LNCaP clone FGC (cell line): ENCODE measurements at regions not wholly inside any gene's neighbourhood (a gene's known extent, or its start where the extent isn't known, plus 50 kb on each side); places are given as distances from the start of the nearest gene placed in this dataset.
"Not testable (repeated sequence)": the region's sequence is repeated elsewhere in the genome, so short reads cannot be mapped to it uniquely, and the experiment has no call there.

Source experiments
- DNase-seq: peaks from one replicate; pipeline ENCODE4 v3.0.0-alpha.2; 2011; ENCODE audit warnings: low read depth
- H3K4me3 ChIP-seq: 2 replicates; pipeline ENCODE4 v1.5.1; 2011; ENCODE audit warnings: mild to moderate bottlenecking, low read depth, low read length, control low read depth
- CTCF ChIP-seq: IDR thresholded peaks from 2 replicates; pipeline ENCODE4 v1.5.1; 2012; ENCODE audit warnings: mild to moderate bottlenecking; ENCODE audit not compliant: control insufficient read depth, insufficient read depth; ENCODE audit errors: extremely low read depth

- DNase-seq = no peak
- H3K4me3 ChIP-seq = no peak overlapping the region
- TF ChIP-seq CTCF = no peak
Observed at GRCh38 chr2:154555710-154556109, 142.8 kb upstream of the KCNJ3 start.

DNA sequence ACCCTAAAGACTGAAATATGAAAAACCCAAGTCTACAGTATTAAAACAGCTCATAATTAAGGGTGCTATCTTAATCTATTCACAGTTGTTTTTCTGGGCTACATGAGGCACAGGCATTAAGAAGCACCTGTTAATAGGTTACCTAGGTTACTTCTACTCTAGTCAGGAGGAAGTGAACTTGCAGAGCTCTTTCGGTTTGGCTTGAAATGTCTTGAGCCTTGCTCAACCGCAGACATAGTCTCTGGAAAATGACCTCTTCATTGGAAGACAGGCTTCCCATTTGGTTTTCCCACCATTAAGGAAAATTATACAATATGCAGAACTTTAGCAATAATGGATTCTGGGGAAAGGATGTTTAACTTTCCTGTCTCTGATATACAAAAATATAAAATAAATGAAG lies 142.3 kb upstream of the KCNJ3 start:
- H3K4me3 ChIP-seq = no peak overlapping the region
- no peak for TF ChIP-seq CTCF
- DNase-seq = no peak

DNA sequence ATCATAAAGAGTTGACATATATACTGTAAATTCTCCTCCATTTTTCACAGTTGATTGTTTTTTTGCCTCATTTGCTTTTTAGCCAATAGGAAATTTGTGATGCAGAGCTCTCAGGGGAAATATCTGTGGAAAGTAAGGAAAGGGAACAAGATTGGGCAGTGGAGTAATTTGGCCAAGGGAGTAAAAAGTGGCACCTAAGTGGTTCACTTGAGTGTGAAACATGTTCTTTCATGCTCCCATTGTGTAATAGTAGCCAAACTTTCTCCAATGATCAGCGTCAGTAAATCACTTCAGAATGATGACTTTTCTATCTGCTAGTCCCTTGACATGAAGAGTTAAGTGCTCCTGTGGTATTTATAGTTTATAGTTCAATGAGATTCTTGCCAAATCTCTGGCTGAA lies 141.9 kb upstream of the KCNJ3 start:
- H3K4me3 ChIP-seq = no peak overlapping the region
- no peak for DNase-seq
- TF ChIP-seq CTCF = no peak

DNA sequence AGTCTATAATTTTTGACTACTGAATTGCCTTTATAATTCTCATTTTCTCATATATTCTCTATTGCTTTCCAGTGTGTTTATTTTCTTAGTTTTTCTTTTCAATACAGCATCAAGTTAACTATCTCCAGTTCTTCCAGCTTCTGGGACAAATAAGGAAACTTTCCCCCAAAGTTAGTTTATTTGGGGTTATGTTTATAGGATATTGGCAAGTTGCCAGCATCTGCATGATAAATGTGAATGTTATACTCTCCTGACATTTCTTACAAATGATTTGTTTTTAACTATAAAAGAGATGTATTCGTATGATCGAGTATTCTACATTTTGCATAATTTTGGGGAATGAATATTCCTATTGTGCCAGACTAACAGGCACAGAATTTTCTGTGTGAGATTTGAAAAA lies 140.6 kb upstream of the KCNJ3 start:
- DNase-seq = no peak
- no peak for TF ChIP-seq CTCF
- H3K4me3 ChIP-seq = no peak overlapping the region

- no peak for DNase-seq
- no peak for TF ChIP-seq CTCF
- no peak overlapping the region for H3K4me3 ChIP-seq
Observed at GRCh38 chr2:154565433-154565832, 133.1 kb upstream of the KCNJ3 start.

GRCh38 chr2:154568413-154568812 lies 130.1 kb upstream of the KCNJ3 start:
- TF ChIP-seq CTCF = no peak
- no peak overlapping the region for H3K4me3 ChIP-seq
- DNase-seq = no peak

- no peak for TF ChIP-seq CTCF
- no peak overlapping the region for H3K4me3 ChIP-seq
- no peak for DNase-seq
Observed at GRCh38 chr2:154570501-154570900, 128.0 kb upstream of the KCNJ3 start.

DNA sequence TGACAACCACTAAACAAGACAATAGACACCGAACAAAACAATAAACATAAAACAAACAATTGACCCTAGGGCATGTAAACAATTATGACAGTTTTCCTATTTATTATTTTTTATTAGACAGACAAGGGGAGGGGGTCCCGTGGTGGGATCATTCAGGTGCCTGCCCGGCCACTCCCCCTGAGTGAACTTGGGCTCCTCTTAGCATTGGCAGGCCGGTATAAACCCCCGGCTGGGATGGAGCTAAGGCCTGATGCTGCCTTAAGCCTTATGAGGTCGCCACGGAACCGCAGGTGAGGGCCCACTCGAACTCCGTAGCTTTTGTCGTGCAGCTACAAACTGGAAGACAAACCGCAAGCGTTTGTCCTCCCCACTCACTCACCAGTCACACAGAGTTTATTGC lies 121.8 kb upstream of the KCNJ3 start:
- H3K4me3 ChIP-seq = not testable (repeated sequence)

More for the DNA sequence above, 121.8 kb upstream of the KCNJ3 start:
- not testable (repeated sequence) for DNase-seq
